K562 (cell line): ENCODE measurements at regions not wholly inside any gene's neighbourhood (a gene's known extent, or its start where the extent isn't known, plus 50 kb on each side); places are given as distances from the start of the nearest gene placed in this dataset.

ENCODE experiments used
- ATAC-seq: fragments of 200-7000 bp; cut with Tn5 transposase; 3 replicates; pipeline ENCODE4 v1.9.1; 2020; ENCODE audit warnings: moderate library complexity
- BruUV-seq: library from RNA; stranded (reverse); fragments of 400-500 nt; replicated peaks from 2 replicates; lab custom pipeline; 2021; lab: Mats Ljungman, UMichigan
- CTCF ChIA-PET: fragments of 300-600 bp; formaldehyde crosslinking; extraction: SDS; loops from one replicate; lab custom pipeline; 2021; ENCODE audit warnings: low intra/inter-chr PET ratio; lab: Yijun Ruan, JAX
- POLR2A ChIA-PET: fragments of 300-600, 350-650 bp; sonication (Branson Sonifier 250); formaldehyde crosslinking; extraction: SDS; loops from one replicate; lab custom pipeline; 2021; ENCODE audit warnings: antibody characterized with exemption, inconsistent platforms; lab: Yijun Ruan, JAX
- DNase-seq, 4 experiments: peaks; one replicate each; pipeline versions ENCODE4 v3.0.0 to v3.0.0-alpha.2; 2011 to 2018; ENCODE audit warnings: low spot score in 3 of 4, mixed read lengths in 3 of 4; ENCODE audit errors: extremely low read depth in 1 of 4
- FAIRE-seq: peaks from 2 replicates; lab custom pipeline; 2011; peaks lifted over from hg19 to GRCh38; lab: Jason Lieb, UNC
- H2AFZ ChIP-seq: 2 replicates; pipeline ENCODE4 v1.6.0; 2011; ENCODE audit warnings: low read depth, low read length, control low read depth, inconsistent platforms
- H3K27ac ChIP-seq: fragments of 200-600 bp; 3 replicates; pipeline ENCODE4 v1.8.0; 2011; ENCODE audit warnings: low read depth, mild to moderate bottlenecking, control low read depth, inconsistent platforms, low read length, moderate library complexity, mixed read lengths; ENCODE audit errors: extremely low read depth
- H3K27me3 ChIP-seq, 2 experiments: fragments of 300-600 bp in 1 of 2; 2 replicates in 1 of 2; 3 replicates in 1 of 2; pipeline versions ENCODE4 v1.6.0 to v1.8.0; 2011; ENCODE audit warnings: inconsistent platforms in 2 of 2, low read length in 2 of 2, mild to moderate bottlenecking in 1 of 2, mixed read lengths in 1 of 2, moderate library complexity in 1 of 2; ENCODE audit not compliant: control insufficient read depth in 2 of 2, insufficient read depth in 2 of 2
- H3K36me3 ChIP-seq: fragments of 300-600 bp; 3 replicates; pipeline ENCODE4 v1.8.0; 2011; ENCODE audit warnings: mild to moderate bottlenecking, low read length, inconsistent platforms; ENCODE audit not compliant: control insufficient read depth, insufficient read depth
- H3K4me1 ChIP-seq, 2 experiments: fragments of 200-600 bp in 1 of 2; replicated peaks in 1 of 2; 2 replicates in 1 of 2; 3 replicates in 1 of 2; pipeline versions ENCODE4 v1.5.1 to v1.8.0; 2011; ENCODE audit warnings: inconsistent platforms in 2 of 2, low read length in 2 of 2, mild to moderate bottlenecking in 1 of 2, mixed read lengths in 1 of 2, moderate library complexity in 1 of 2; ENCODE audit not compliant: control insufficient read depth in 2 of 2, insufficient read depth in 2 of 2
- H3K4me2 ChIP-seq: 2 replicates; pipeline ENCODE4 v1.6.1; 2011; ENCODE audit warnings: low read length, control low read depth, inconsistent platforms, mixed read lengths; ENCODE audit not compliant: insufficient read depth
- H3K4me3 ChIP-seq: fragments of 200-600 bp; sonication (generic), shearing (Covaris generic); 2 replicates; pipeline ENCODE4 v1.5.1; 2016; ENCODE audit warnings: control low read depth, inconsistent platforms
- H3K79me2 ChIP-seq: fragments of 200-600 bp; 3 replicates; pipeline ENCODE4 v1.8.0; 2011; ENCODE audit warnings: low read length, inconsistent platforms; ENCODE audit not compliant: control insufficient read depth, insufficient read depth
- H3K9ac ChIP-seq, 2 experiments: 2 replicates each; pipeline versions ENCODE4 v1.6.0 to v1.6.1; 2011; ENCODE audit warnings: low read depth in 2 of 2, low read length in 2 of 2, control low read depth in 1 of 2, inconsistent platforms in 1 of 2, mild to moderate bottlenecking in 1 of 2, mixed read lengths in 1 of 2; ENCODE audit not compliant: insufficient read depth in 1 of 2
- H3K9me1 ChIP-seq: one replicate; pipeline ENCODE4 v1.6.0; 2011; ENCODE audit warnings: inconsistent platforms, mild to moderate bottlenecking, low read length, moderate library complexity; ENCODE audit not compliant: control insufficient read depth, insufficient read depth
- H3K9me3 ChIP-seq: replicated peaks from 2 replicates; pipeline ENCODE4 v1.5.1; 2011; ENCODE audit warnings: low read depth, low read length, inconsistent platforms; ENCODE audit not compliant: control insufficient read depth, insufficient read depth
- H4K20me1 ChIP-seq: replicated peaks from 2 replicates; pipeline ENCODE4 v1.6.1; 2011; ENCODE audit warnings: low read length, inconsistent platforms, mixed read lengths; ENCODE audit not compliant: control insufficient read depth, insufficient read depth
- BRF1 ChIP-seq: IDR thresholded peaks from 3 replicates; pipeline ENCODE4 v1.6.1; 2011; ENCODE audit warnings: borderline replicate concordance, mild to moderate bottlenecking; ENCODE audit not compliant: insufficient read length; ENCODE audit errors: extremely low read depth
- CHD7 ChIP-seq: fragments of 200-600 bp; sonication (generic); IDR thresholded peaks from one replicate; pipeline ENCODE4 v1.6.1; 2012; ENCODE audit warnings: mild to moderate bottlenecking, low read depth, low read length, inconsistent platforms
- FOXP1 ChIP-seq: sonication (generic); formaldehyde crosslinking; IDR thresholded peaks from 2 replicates; pipeline ENCODE4 v1.8.0; 2022; ENCODE audit warnings: mild to moderate bottlenecking, missing genetic modification reagents
- HDAC8 ChIP-seq: fragments of 450-650 bp; IDR thresholded peaks from 2 replicates; pipeline ENCODE4 v1.6.1; 2016; ENCODE audit warnings: mild to moderate bottlenecking, missing genetic modification characterization, moderate library complexity, missing compliant biosample characterization
- KAT8 ChIP-seq: fragments of 450-650 bp; IDR thresholded peaks from 2 replicates; pipeline ENCODE4 v1.6.1; 2016; ENCODE audit warnings: low read depth, mild to moderate bottlenecking
- MBD2 ChIP-seq: sonication (generic); IDR thresholded peaks from 2 replicates; pipeline ENCODE4 v1.6.1; 2016; ENCODE audit warnings: low read depth, borderline replicate concordance
- MTF1 ChIP-seq: fragments of 250-450 bp; sonication (Bioruptor Pico); IDR thresholded peaks from 2 replicates; pipeline ENCODE4 v1.9.0; 2021; ENCODE audit warnings: moderate library complexity, mild to moderate bottlenecking, inconsistent platforms, borderline replicate concordance
- PML ChIP-seq: IDR thresholded peaks from 2 replicates; pipeline ENCODE4 v1.6.1; 2012; ENCODE audit warnings: low read length, inconsistent platforms
- RBM39 ChIP-seq: fragments of 200-400 bp; formaldehyde crosslinking; optimal IDR thresholded peaks from 2 replicates; pipeline ENCODE3; 2018; ENCODE audit warnings: low read depth, low read length
- WHSC1 ChIP-seq: IDR thresholded peaks from one replicate; pipeline ENCODE4 v1.6.1; 2012; ENCODE audit warnings: low read length, control low read depth, inconsistent platforms
- ZNF174 ChIP-seq: fragments of 250-450 bp; sonication (Bioruptor Pico); IDR thresholded peaks from 2 replicates; pipeline ENCODE4 v1.4.0; 2020; ENCODE audit warnings: mild to moderate bottlenecking
- ZNF274 ChIP-seq: IDR thresholded peaks from 2 replicates; pipeline ENCODE4 v1.6.1; 2011; ENCODE audit warnings: low read depth, mild to moderate bottlenecking, low read length, moderate library complexity, borderline replicate concordance
- WGBS: fragments of 100-300 bp; shearing (Covaris generic); methylation state at CpG from one replicate; pipeline ENCODE4 v1.1.6; 2016; ENCODE audit warnings: low coverage, mixed read lengths; ENCODE audit not compliant: insufficient coverage; ENCODE audit errors: missing lambda C conversion rate; 5-methylcytosine and 5-hydroxymethylcytosine counted together
- in situ Hi-C: fragments of 300-500 bp; cut with MboI; formaldehyde crosslinking; loops from 4 replicates; pipeline ENCODE4 v1.15.0; 2018; ENCODE audit warnings: inconsistent platforms, mixed read lengths
- intact Hi-C: fragments of 100-400 bp; cut with micrococcal nuclease; formaldehyde crosslinking; loops from 2 replicates; pipeline ENCODE4 v1.14.2; 2022

GRCh38 chr2:34492561-34493455 is 893.7 kb upstream of the FAM98A start:
- H3K79me2 ChIP-seq = no peaks in the 10 kb centered on the region
- H3K9ac ChIP-seq = no peak overlapping the region
- H4K20me1 ChIP-seq = no peaks in the 10 kb centered on the region
- H2AFZ ChIP-seq = no peak overlapping the region
- no peaks in the 10 kb centered on the region for H3K27me3 ChIP-seq
- no TSS peak for BruUV-seq
- no peak overlapping the region for H3K27ac ChIP-seq
- no peaks in the 10 kb centered on the region for H3K36me3 ChIP-seq
- CTCF ChIA-PET = no interaction called here
- FAIRE-seq = no peak
- H3K9me1 ChIP-seq = no peaks in the 10 kb centered on the region
- no peak for DNase-seq
- H3K4me2 ChIP-seq = no peak overlapping the region
- 0% methylated on average over 3 of the region's 3 CpGs for WGBS
- in situ Hi-C loops (no loop called here), intact Hi-C loops (no loop called here)
- H3K9me3 ChIP-seq = no peaks in the 10 kb centered on the region
- no peak overlapping the region for H3K4me3 ChIP-seq
- POLR2A ChIA-PET = no interaction called here
- H3K4me1 ChIP-seq = no peaks in the 10 kb centered on the region
- ATAC-seq = no peak
- no peak for TF ChIP-seq MBD2
- no peak for TF ChIP-seq BRF1
- TF ChIP-seq RBM39 = no peak
- TF ChIP-seq FOXP1 (CRISPR knock-in tag) = no peak
- TF ChIP-seq ZNF274 = no peak
- no peak for TF ChIP-seq CHD7
- no peak for TF ChIP-seq PML
- no peak for TF ChIP-seq WHSC1
- no peak for TF ChIP-seq ZNF174
- no peak for TF ChIP-seq MTF1 (CRISPR knock-in tag)
- no peak for TF ChIP-seq HDAC8 (tag)
- TF ChIP-seq KAT8 = no peak
